K562 (cell line): ENCODE measurements at regions not wholly inside any gene's neighbourhood (a gene's known extent, or its start where the extent isn't known, plus 50 kb on each side); places are given as distances from the start of the nearest gene placed in this dataset.

Source experiments
- CTCF ChIP-seq, 3 experiments: IDR thresholded peaks in 2 of 3; conservative IDR thresholded peaks in 1 of 3; 2 replicates each; pipeline ENCODE4 v1.5.1; 2011 to 2012; ENCODE audit warnings: low read length in 3 of 3, mild to moderate bottlenecking in 3 of 3, control low read depth in 2 of 3, improper control_type of control experiment in 1 of 3, inconsistent platforms in 1 of 3, low read depth in 1 of 3, mixed read lengths in 1 of 3, moderate library complexity in 1 of 3; ENCODE audit not compliant: insufficient read depth in 2 of 3
- EP300 ChIP-seq: IDR thresholded peaks from 2 replicates; pipeline ENCODE4 v1.6.1; 2012; ENCODE audit warnings: low read length, improper control_type of control experiment
- HIVEP1 ChIP-seq: fragments of 250-450 bp; sonication (Bioruptor Pico); IDR thresholded peaks from 2 replicates; pipeline ENCODE4 v1.4.0; 2020; ENCODE audit warnings: mild to moderate bottlenecking
- MCM7 ChIP-seq, 2 experiments: fragments of 450-650 bp; IDR thresholded peaks; 2 replicates each; pipeline ENCODE4 v1.6.1; 2016 to 2018
- MED1 ChIP-seq: sonication (generic); formaldehyde crosslinking; IDR thresholded peaks from 2 replicates; pipeline ENCODE4 v1.8.1; 2023; ENCODE audit warnings: missing genetic modification reagents, borderline replicate concordance
- NFIX ChIP-seq: fragments of 250-450 bp; sonication (Bioruptor Pico); IDR thresholded peaks from 2 replicates; pipeline ENCODE4 v1.4.0; 2020; ENCODE audit warnings: low read depth, mild to moderate bottlenecking, moderate library complexity
- POLR2AphosphoS5 ChIP-seq: IDR thresholded peaks from 2 replicates; pipeline ENCODE4 v1.6.1; 2011; ENCODE audit warnings: mild to moderate bottlenecking, low read depth, low read length, moderate library complexity; ENCODE audit not compliant: control insufficient read depth, insufficient read depth
- REST ChIP-seq, 2 experiments: fragments of 450-650 bp; formaldehyde crosslinking in 1 of 2; IDR thresholded peaks; 2 replicates each; pipeline versions ENCODE4 v1.4.0 to v1.6.1; 2014 to 2020; ENCODE audit warnings: mild to moderate bottlenecking in 2 of 2, borderline replicate concordance in 1 of 2, low read depth in 1 of 2
- SP2 ChIP-seq: IDR thresholded peaks from 2 replicates; pipeline ENCODE4 v1.6.1; 2011; ENCODE audit warnings: mild to moderate bottlenecking, low read depth, low read length, moderate library complexity; ENCODE audit not compliant: poor library complexity, severe bottlenecking; ENCODE audit errors: extremely low read depth
- TAF1 ChIP-seq: IDR thresholded peaks from 2 replicates; pipeline ENCODE4 v1.6.1; 2011; ENCODE audit warnings: mild to moderate bottlenecking, low read length, moderate library complexity; ENCODE audit not compliant: insufficient read depth, control insufficient read depth, severe bottlenecking; ENCODE audit errors: extremely low read depth
- TOE1 ChIP-seq, 2 experiments: fragments of 450-650 bp in 1 of 2; sonication (generic) in 1 of 2; formaldehyde crosslinking in 1 of 2; IDR thresholded peaks; 2 replicates each; pipeline versions ENCODE4 v1.7.1 to v1.8.0; 2016 to 2022; ENCODE audit warnings: borderline replicate concordance in 2 of 2, mild to moderate bottlenecking in 2 of 2, antibody characterized with exemption in 1 of 2, inconsistent platforms in 1 of 2, low read depth in 1 of 2, missing genetic modification reagents in 1 of 2, moderate library complexity in 1 of 2
- ZNF347 ChIP-seq: fragments of 450-650 bp; formaldehyde crosslinking; IDR thresholded peaks from 2 replicates; pipeline ENCODE4 v1.4.0; 2020; ENCODE audit warnings: low read depth, mild to moderate bottlenecking, moderate library complexity
- TF ChIP-seq, protein P1 (sequence below), 2 experiments: fragments of 450-650 bp in 1 of 2; IDR thresholded peaks; 2 replicates each; pipeline ENCODE4 v1.6.1; 2011 to 2017; ENCODE audit warnings: low read depth in 2 of 2, antibody characterized with exemption in 1 of 2, borderline replicate concordance in 1 of 2, low read length in 1 of 2, mild to moderate bottlenecking in 1 of 2, mixed read lengths in 1 of 2; ENCODE audit not compliant: control insufficient read depth in 1 of 2
- TF ChIP-seq, protein P2 (sequence below): sonication (generic); formaldehyde crosslinking; IDR thresholded peaks from 2 replicates; pipeline ENCODE4 v1.8.1; 2022; ENCODE audit warnings: missing genetic modification reagents

- TF ChIP-seq CTCF (IDR thresholded peaks at IDR 0.05 in 2 of 3, conservative IDR thresholded peaks at IDR 0.05 in 1 of 3; ENCODE audit: insufficient read depth in 2 of 3, low read depth in 1 of 3, low read length in 3 of 3) (no peak), ZNF347 (CRISPR knock-in tag) (no peak), EP300 (no peak), TAF1 (no peak), MCM7 (IDR thresholded peaks at IDR 0.05) (no peak), REST (IDR thresholded peaks at IDR 0.05; ENCODE audit: borderline replicate concordance) (no peak), REST (CRISPR knock-in tag; IDR thresholded peaks at IDR 0.05; ENCODE audit: low read depth) (no peak), TOE1 (IDR thresholded peaks at IDR 0.05; ENCODE audit: borderline replicate concordance) (no peak), TOE1 (CRISPR knock-in tag; IDR thresholded peaks at IDR 0.05; ENCODE audit: borderline replicate concordance, low read depth) (no peak), MED1 (CRISPR knock-in tag) (no peak), NFIX (CRISPR knock-in tag) (no peak), POLR2AphosphoS5 (no peak), SP2 (no peak), HIVEP1 (CRISPR knock-in tag) (no peak)
- TF ChIP-seq, protein P1, sequence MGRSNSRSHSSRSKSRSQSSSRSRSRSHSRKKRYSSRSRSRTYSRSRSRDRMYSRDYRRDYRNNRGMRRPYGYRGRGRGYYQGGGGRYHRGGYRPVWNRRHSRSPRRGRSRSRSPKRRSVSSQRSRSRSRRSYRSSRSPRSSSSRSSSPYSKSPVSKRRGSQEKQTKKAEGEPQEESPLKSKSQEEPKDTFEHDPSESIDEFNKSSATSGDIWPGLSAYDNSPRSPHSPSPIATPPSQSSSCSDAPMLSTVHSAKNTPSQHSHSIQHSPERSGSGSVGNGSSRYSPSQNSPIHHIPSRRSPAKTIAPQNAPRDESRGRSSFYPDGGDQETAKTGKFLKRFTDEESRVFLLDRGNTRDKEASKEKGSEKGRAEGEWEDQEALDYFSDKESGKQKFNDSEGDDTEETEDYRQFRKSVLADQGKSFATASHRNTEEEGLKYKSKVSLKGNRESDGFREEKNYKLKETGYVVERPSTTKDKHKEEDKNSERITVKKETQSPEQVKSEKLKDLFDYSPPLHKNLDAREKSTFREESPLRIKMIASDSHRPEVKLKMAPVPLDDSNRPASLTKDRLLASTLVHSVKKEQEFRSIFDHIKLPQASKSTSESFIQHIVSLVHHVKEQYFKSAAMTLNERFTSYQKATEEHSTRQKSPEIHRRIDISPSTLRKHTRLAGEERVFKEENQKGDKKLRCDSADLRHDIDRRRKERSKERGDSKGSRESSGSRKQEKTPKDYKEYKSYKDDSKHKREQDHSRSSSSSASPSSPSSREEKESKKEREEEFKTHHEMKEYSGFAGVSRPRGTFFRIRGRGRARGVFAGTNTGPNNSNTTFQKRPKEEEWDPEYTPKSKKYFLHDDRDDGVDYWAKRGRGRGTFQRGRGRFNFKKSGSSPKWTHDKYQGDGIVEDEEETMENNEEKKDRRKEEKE (IDR thresholded peaks at IDR 0.05; ENCODE audit: borderline replicate concordance in 1 of 2, control insufficient read depth in 1 of 2, low read depth in 2 of 2, low read length in 1 of 2): no peak
- TF ChIP-seq, protein P2, sequence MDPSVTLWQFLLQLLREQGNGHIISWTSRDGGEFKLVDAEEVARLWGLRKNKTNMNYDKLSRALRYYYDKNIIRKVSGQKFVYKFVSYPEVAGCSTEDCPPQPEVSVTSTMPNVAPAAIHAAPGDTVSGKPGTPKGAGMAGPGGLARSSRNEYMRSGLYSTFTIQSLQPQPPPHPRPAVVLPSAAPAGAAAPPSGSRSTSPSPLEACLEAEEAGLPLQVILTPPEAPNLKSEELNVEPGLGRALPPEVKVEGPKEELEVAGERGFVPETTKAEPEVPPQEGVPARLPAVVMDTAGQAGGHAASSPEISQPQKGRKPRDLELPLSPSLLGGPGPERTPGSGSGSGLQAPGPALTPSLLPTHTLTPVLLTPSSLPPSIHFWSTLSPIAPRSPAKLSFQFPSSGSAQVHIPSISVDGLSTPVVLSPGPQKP (CRISPR knock-in tag): no peak
These were observed 370.0 kb upstream of the CTNND2 start for GRCh38 chr5:12274236-12274635.
